ENCODE measurements at regions not wholly inside any gene's neighbourhood (a gene's known extent, or its start where the extent isn't known, plus 50 kb on each side); places are given as distances from the start of the nearest gene placed in this dataset.

GRCh38 chrX:110954428-110955100, 141.4 kb upstream of the PAK3 start:
- TF ChIP-seq, protein P1, sequence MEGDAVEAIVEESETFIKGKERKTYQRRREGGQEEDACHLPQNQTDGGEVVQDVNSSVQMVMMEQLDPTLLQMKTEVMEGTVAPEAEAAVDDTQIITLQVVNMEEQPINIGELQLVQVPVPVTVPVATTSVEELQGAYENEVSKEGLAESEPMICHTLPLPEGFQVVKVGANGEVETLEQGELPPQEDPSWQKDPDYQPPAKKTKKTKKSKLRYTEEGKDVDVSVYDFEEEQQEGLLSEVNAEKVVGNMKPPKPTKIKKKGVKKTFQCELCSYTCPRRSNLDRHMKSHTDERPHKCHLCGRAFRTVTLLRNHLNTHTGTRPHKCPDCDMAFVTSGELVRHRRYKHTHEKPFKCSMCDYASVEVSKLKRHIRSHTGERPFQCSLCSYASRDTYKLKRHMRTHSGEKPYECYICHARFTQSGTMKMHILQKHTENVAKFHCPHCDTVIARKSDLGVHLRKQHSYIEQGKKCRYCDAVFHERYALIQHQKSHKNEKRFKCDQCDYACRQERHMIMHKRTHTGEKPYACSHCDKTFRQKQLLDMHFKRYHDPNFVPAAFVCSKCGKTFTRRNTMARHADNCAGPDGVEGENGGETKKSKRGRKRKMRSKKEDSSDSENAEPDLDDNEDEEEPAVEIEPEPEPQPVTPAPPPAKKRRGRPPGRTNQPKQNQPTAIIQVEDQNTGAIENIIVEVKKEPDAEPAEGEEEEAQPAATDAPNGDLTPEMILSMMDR (IDR thresholded peaks at IDR 0.05 in 2 of 3, conservative IDR thresholded peaks at IDR 0.05 in 1 of 3; ENCODE audit: control insufficient read depth in 2 of 3, extremely low read depth in 1 of 3, insufficient read depth in 1 of 3, low read depth in 3 of 3, low read length in 3 of 3), result no peak
- no peak for TF ChIP-seq TCF12 (IDR thresholded peaks at IDR 0.05; ENCODE audit: low read depth, low read length)
- no peak for TF ChIP-seq CHD4 (IDR thresholded peaks at IDR 0.05)
- no peak for TF ChIP-seq NRF1 (conservative IDR thresholded peaks at IDR 0.05; ENCODE audit: low read depth, low read length)
- no peak for TF ChIP-seq YY1 (IDR thresholded peaks at IDR 0.05; ENCODE audit: low read depth, low read length)
- TF ChIP-seq POLR2A (IDR thresholded peaks at IDR 0.05; ENCODE audit: low read depth, low read length), result no peak
- no peak for TF ChIP-seq RAD21 (IDR thresholded peaks at IDR 0.05; ENCODE audit: insufficient read depth, low read depth, low read length)
- no peak for TF ChIP-seq FOXK2 (IDR thresholded peaks at IDR 0.05)
- no peak for TF ChIP-seq EZH2 (IDR thresholded peaks at IDR 0.05; ENCODE audit: borderline replicate concordance, control insufficient read depth, low read depth, low read length)
- TF ChIP-seq RCOR1 (conservative IDR thresholded peaks at IDR 0.05; ENCODE audit: low read depth, low read length), result no peak
- TF ChIP-seq EP300 (IDR thresholded peaks at IDR 0.05; ENCODE audit: borderline replicate concordance in 1 of 2, control insufficient read depth in 1 of 2, low read depth in 2 of 2, low read length in 2 of 2), result no peak
- TF ChIP-seq BACH1 (IDR thresholded peaks at IDR 0.05; ENCODE audit: borderline replicate concordance), result no peak
